Endothelial cell of umbilical vein (primary cell): ENCODE measurements at regions not wholly inside any gene's neighbourhood (a gene's known extent, or its start where the extent isn't known, plus 50 kb on each side); places are given as distances from the start of the nearest gene placed in this dataset.

ENCODE experiments used
- BruUV-seq: library from RNA; stranded (reverse); fragments of 400-500 nt; replicated peaks from 2 replicates; lab custom pipeline; 2021; lab: Mats Ljungman, UMichigan
- CTCF ChIA-PET: fragments of 300-600, 350-600 bp; sonication (Branson Sonifier 250); formaldehyde crosslinking; loops from one replicate; lab custom pipeline; 2021; ENCODE audit warnings: antibody characterized with exemption, inconsistent platforms; lab: Charles Lee
- POLR2A ChIA-PET: fragments of 300-600, 350-600 bp; sonication (Branson Sonifier 250); formaldehyde crosslinking; loops from one replicate; lab custom pipeline; 2021; ENCODE audit warnings: antibody characterized with exemption, inconsistent platforms; lab: Charles Lee
- DNase-seq: peaks from one replicate; pipeline ENCODE4 v3.0.0-alpha.2; 2011; ENCODE audit warnings: low read depth, low spot score
- FAIRE-seq: peaks from 2 replicates; lab custom pipeline; 2011; peaks lifted over from hg19 to GRCh38; lab: Jason Lieb, UNC
- H2AFZ ChIP-seq: 2 replicates; pipeline ENCODE4 v1.6.0; 2012; ENCODE audit warnings: low read depth, low read length, control low read depth, inconsistent platforms
- H3K27ac ChIP-seq: 2 replicates; pipeline ENCODE4 v1.5.1; 2011; ENCODE audit warnings: low read depth, mild to moderate bottlenecking, control low read depth, low read length, moderate library complexity; ENCODE audit not compliant: insufficient read depth
- H3K27me3 ChIP-seq, 2 experiments: 2 replicates each; pipeline versions ENCODE4 v1.6.0 to v1.6.1; 2011; ENCODE audit warnings: low read length in 2 of 2, mixed read lengths in 1 of 2; ENCODE audit not compliant: control insufficient read depth in 2 of 2, insufficient read depth in 2 of 2
- H3K36me3 ChIP-seq, 2 experiments: 2 replicates in 1 of 2; 3 replicates in 1 of 2; pipeline ENCODE4 v1.5.1; 2011; ENCODE audit warnings: low read length in 2 of 2, mild to moderate bottlenecking in 1 of 2, moderate library complexity in 1 of 2; ENCODE audit not compliant: control insufficient read depth in 2 of 2, insufficient read depth in 2 of 2; ENCODE audit errors: extremely low read depth in 1 of 2
- H3K4me1 ChIP-seq: 3 replicates; pipeline ENCODE4 v1.5.1; 2011; ENCODE audit warnings: mild to moderate bottlenecking, low read length; ENCODE audit not compliant: control insufficient read depth, insufficient read depth; ENCODE audit errors: extremely low read depth
- H3K4me2 ChIP-seq: 2 replicates; pipeline ENCODE4 v1.6.1; 2011; ENCODE audit warnings: low read length, control low read depth, mixed read lengths; ENCODE audit not compliant: insufficient read depth
- H3K4me3 ChIP-seq, 3 experiments: fragments of 200-600 bp in 1 of 3; sonication (generic), shearing (Covaris generic) in 1 of 3; replicated peaks in 1 of 3; 2 replicates each; pipeline ENCODE4 v1.5.1; 2011 to 2016; ENCODE audit warnings: control low read depth in 3 of 3, low read length in 3 of 3, mild to moderate bottlenecking in 2 of 3, inconsistent platforms in 1 of 3, low read depth in 1 of 3, moderate library complexity in 1 of 3; ENCODE audit not compliant: insufficient read depth in 1 of 3
- H3K79me2 ChIP-seq: 2 replicates; pipeline ENCODE4 v1.6.0; 2012; ENCODE audit warnings: low read length, inconsistent platforms; ENCODE audit not compliant: control insufficient read depth, insufficient read depth
- H3K9ac ChIP-seq: replicated peaks from 2 replicates; pipeline ENCODE3; 2011; ENCODE audit warnings: low read length, control low read depth; ENCODE audit not compliant: insufficient read depth; ENCODE audit errors: extremely low read depth
- H3K9me1 ChIP-seq: replicated peaks from 3 replicates; pipeline ENCODE4 v1.6.0; 2011; ENCODE audit warnings: mild to moderate bottlenecking, low read length; ENCODE audit not compliant: control insufficient read depth, insufficient read depth; ENCODE audit errors: extremely low read depth
- H3K9me3 ChIP-seq: replicated peaks from 2 replicates; pipeline ENCODE4 v1.5.1; 2012; ENCODE audit warnings: low read length, inconsistent platforms; ENCODE audit not compliant: control insufficient read depth, insufficient read depth
- H4K20me1 ChIP-seq: replicated peaks from 2 replicates; pipeline ENCODE3; 2011; ENCODE audit warnings: mild to moderate bottlenecking, low read length; ENCODE audit not compliant: control insufficient read depth, insufficient read depth; ENCODE audit errors: extremely low read depth
- GATA2 ChIP-seq: IDR thresholded peaks from 2 replicates; pipeline ENCODE4 v1.7.0; 2011; ENCODE audit warnings: low read depth, mild to moderate bottlenecking, moderate library complexity, mixed read lengths, low read length; ENCODE audit not compliant: insufficient read length, insufficient read depth
- POLR2A ChIP-seq: IDR thresholded peaks from 2 replicates; pipeline ENCODE4 v1.6.1; 2012; ENCODE audit warnings: low read depth, mild to moderate bottlenecking, control low read depth, low read length
- POLR2AphosphoS5 ChIP-seq: IDR thresholded peaks from 2 replicates; pipeline ENCODE4 v1.6.1; 2012; ENCODE audit warnings: low read depth, mild to moderate bottlenecking, control low read depth, low read length, moderate library complexity; ENCODE audit not compliant: insufficient read depth
- dilution Hi-C: fragments of 300-500 bp; cut with MboI; formaldehyde crosslinking; loops from one replicate; pipeline ENCODE4 v1.15.0; 2019; ENCODE audit warnings: low sequenced_read_pairs; ENCODE audit not compliant: extremely low pct_ligation_motif_present
- intact Hi-C: fragments of 100-400 bp; cut with micrococcal nuclease; formaldehyde crosslinking; loops from one replicate; pipeline ENCODE4 v1.10.0; 2022
- TF ChIP-seq, protein P1 (sequence below): IDR thresholded peaks from 2 replicates; pipeline ENCODE4 v1.6.1; 2011; ENCODE audit not compliant: insufficient read depth, insufficient read length
- TF ChIP-seq, protein P2 (sequence below), 2 donors: IDR thresholded peaks; 1 replicate in 1 of 2; 2 replicates in 1 of 2; pipeline ENCODE4 v1.5.1; 2011; ENCODE audit warnings: low read length in 2 of 2, mild to moderate bottlenecking in 2 of 2, moderate library complexity in 2 of 2, control low read depth in 1 of 2, inconsistent platforms in 1 of 2, low read depth in 1 of 2; ENCODE audit not compliant: insufficient read depth in 1 of 2; ENCODE audit errors: extremely low read depth in 1 of 2

DNA sequence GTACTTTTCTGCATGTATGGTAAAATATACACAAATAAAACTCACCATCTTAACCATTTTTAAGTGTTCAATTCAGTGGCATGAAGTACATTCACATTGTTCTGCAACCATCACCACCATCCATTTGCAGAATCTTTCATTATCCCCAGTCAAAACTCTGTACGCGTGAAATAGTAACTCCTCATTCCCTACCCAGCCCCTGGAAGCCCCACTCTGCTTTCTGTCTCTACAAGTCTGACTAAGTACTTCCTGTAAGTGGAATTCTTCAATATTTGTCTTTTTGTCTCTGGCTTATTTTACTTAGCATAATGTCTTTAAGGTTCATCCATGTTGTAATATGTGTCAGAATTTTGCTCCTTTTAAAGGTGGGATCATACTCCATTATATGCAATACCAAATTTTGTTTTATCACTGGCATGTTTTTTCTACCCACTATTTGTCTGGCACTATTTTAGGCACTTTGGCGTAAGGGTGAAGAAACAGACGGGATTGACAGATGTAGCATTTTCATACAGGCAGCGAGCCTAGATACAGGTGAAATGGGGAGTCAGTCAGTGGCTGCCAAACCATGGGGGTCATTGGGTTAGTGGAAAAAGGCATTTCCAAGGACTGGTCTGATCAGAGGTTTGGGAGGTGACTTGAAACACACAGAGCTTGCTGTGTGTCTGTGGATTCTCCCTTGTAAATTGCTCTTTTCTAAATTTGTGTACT is 163.2 kb upstream of the MYCN start:
- no peaks in the 10 kb centered on the region for H4K20me1 ChIP-seq
- POLR2A ChIA-PET, result no interaction called here
- H3K4me1 ChIP-seq, result no peaks in the 10 kb centered on the region
- no peaks in the 10 kb centered on the region for H3K9me3 ChIP-seq
- no TSS peak for BruUV-seq
- FAIRE-seq (no peak), DNase-seq (no peak)
- no peaks in the 10 kb centered on the region for H3K79me2 ChIP-seq
- no peak overlapping the region for H3K9ac ChIP-seq
- dilution Hi-C loops (no loop called here), intact Hi-C loops (no loop called here)
- no peak overlapping the region for H3K4me2 ChIP-seq
- no peaks in the 10 kb centered on the region for H3K9me1 ChIP-seq
- no peaks in the 10 kb centered on the region for H3K36me3 ChIP-seq
- CTCF ChIA-PET, result no interaction called here
- no peak overlapping the region for H3K4me3 ChIP-seq
- H3K27me3 ChIP-seq, result peaks cover 0 to 2% of the 10 kb centered on the region in 2 experiments
- TF ChIP-seq, protein P1, sequence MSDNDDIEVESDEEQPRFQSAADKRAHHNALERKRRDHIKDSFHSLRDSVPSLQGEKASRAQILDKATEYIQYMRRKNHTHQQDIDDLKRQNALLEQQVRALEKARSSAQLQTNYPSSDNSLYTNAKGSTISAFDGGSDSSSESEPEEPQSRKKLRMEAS, result no peak
- TF ChIP-seq POLR2A (no peak), GATA2 (no peak), POLR2AphosphoS5 (no peak)
- TF ChIP-seq, protein P2, sequence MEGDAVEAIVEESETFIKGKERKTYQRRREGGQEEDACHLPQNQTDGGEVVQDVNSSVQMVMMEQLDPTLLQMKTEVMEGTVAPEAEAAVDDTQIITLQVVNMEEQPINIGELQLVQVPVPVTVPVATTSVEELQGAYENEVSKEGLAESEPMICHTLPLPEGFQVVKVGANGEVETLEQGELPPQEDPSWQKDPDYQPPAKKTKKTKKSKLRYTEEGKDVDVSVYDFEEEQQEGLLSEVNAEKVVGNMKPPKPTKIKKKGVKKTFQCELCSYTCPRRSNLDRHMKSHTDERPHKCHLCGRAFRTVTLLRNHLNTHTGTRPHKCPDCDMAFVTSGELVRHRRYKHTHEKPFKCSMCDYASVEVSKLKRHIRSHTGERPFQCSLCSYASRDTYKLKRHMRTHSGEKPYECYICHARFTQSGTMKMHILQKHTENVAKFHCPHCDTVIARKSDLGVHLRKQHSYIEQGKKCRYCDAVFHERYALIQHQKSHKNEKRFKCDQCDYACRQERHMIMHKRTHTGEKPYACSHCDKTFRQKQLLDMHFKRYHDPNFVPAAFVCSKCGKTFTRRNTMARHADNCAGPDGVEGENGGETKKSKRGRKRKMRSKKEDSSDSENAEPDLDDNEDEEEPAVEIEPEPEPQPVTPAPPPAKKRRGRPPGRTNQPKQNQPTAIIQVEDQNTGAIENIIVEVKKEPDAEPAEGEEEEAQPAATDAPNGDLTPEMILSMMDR (IDR thresholded peaks at IDR 0.05; ENCODE audit: extremely low read depth in 1 of 2, insufficient read depth in 1 of 2, low read depth in 1 of 2, low read length in 2 of 2), result no peak
- H2AFZ ChIP-seq, result no peak overlapping the region
- H3K27ac ChIP-seq, result no peak overlapping the region
